HG03558 (cell line): ENCODE measurements at regions not wholly inside any gene's neighbourhood (a gene's known extent, or its start where the extent isn't known, plus 50 kb on each side); places are given as distances from the start of the nearest gene placed in this dataset.
"Not testable (repeated sequence)": the region's sequence is repeated elsewhere in the genome, so short reads cannot be mapped to it uniquely, and the experiment has no call there.

Experiments
- ATAC-seq: cut with Tn5 transposase; IDR thresholded peaks from one replicate; pipeline ENCODE4 v1.9.1; 2021; ENCODE audit warnings: moderate number of reproducible peaks; ENCODE audit not compliant: unreplicated experiment; ENCODE audit errors: extremely low read depth

DNA sequence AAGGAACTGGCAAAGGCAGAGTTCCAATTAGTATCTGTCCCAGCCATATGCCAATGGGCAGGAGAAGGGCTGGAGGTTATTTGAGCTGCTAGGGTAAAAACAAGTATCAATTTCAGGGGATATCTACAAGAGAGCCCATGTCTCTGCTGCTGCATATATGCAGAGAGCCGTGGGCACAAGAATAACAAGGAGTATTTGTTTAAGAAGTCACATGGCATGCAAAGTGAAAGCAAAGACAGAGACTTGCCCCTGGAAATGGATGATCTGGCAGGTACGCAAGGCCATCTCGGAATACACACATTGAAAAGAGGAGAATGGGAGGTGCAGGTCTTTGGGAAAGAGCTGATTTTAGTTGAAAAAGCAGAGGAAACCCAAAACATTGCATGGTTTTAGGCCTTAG, 170.6 kb downstream of the EVA1A start:
- no peak for ATAC-seq

- no peak for ATAC-seq
Observed at GRCh38 chr2:75389271-75389670, 171.5 kb downstream of the EVA1A start.

- no peak for ATAC-seq
Observed at GRCh38 chr2:75381032-75381431, 179.7 kb downstream of the EVA1A start.

DNA sequence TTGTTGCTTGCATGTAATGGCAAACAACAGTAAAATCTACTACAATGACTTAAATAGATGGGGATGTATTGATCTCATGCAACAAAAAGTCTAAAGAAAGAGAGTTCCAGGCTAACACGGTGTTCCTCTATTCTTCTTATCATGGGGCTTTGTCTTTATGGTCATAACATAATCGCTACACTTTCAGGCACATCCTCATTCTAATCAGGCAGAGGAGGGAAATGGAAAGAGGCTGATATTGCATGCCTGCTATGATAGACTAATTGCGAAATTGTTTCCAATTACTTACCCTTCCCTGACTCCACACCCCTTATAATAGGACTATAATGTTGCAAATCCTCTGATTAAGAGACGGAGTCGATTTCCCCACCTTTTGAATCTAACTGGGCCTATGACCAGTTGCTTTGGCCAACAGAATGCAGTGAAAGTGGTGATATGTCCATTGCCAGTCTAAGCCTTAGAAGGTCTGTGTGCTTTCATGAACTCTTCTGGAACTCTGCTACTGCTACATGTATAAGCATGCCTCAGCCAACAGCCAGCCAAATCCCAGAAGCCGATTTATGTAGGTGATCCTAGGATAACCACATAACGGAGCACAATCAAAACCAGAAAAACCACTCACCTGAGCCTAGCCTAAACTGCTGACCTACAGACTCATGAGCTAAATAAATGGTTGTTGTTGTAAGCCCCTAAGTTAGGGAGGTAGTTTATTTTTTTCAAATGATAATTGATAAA, 180.3 kb upstream of the TACR1 start:
- ATAC-seq: no peak

DNA sequence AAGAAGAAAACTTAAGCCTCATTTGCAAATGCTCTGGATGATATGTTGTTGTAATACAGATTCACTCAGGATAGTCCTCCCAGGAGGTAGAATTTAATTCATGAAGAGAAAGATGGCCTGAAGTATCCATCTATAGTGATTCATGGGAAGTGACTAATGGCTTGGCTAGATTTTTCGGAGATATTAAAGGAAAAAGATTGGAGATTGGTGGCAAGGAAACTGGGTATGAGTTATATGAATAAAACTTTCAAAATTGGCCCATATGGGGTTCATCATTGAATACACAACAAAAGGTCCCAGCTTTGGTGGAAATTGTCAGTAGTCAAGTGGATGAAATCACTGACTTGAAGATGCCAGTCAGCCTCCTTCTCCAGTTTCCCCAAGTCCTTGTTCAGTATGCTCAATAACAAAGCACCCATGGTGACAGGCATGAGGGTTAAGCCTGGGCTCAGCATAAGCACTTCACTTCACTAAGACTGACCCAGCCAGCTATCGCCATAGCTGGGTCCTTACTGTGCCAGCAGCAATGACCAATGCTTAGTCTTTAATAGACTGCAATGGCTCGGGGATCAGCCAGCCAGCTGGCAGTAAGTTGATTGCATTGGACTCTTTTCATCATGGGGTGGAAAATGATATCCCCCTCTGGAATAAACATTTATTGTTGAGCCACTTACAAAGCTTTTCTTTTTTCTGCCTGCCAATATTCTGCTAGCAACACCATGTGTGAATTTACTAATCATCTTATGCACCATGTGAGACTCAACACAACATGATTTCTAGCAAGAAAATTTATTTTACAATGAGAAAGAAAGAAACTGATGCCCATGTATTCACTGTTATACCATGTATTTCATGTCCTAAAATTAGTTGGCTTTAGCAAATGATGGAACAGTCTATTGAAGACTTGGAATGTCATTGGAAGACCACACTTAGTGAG, 176.6 kb upstream of the TACR1 start:
- ATAC-seq: no peak

- not testable (repeated sequence) for ATAC-seq
Observed at GRCh38 chr2:75374414-75374957, 175.2 kb upstream of the TACR1 start.

GRCh38 chr2:75367401-75367800, 168.1 kb upstream of the TACR1 start:
- ATAC-seq: no peak

GRCh38 chr2:75361486-75361885, 162.2 kb upstream of the TACR1 start:
- ATAC-seq: no peak

GRCh38 chr2:75360945-75361344, 161.6 kb upstream of the TACR1 start:
- ATAC-seq: no peak

DNA sequence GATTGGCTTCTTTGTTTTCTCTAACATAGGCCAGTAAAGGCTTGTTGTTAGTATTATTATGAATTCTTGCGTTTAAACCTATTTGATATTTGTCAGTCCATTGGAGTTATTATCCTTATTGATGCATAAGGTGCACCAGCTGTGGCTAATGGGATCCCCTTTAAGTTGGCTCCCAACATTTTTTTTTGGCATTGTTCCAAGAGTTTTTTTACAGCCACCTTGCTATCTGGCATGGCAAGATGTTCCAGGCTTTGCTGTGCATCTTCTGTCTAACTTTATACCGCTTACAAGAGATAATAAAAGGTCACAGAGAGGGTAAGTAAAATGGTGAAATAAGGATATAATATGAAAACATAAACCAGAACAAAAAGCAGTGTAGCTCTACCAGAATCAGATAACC, 157.5 kb upstream of the TACR1 start:
- no peak for ATAC-seq

GRCh38 chr2:75353131-75353530, 153.8 kb upstream of the TACR1 start:
- no peak for ATAC-seq

DNA sequence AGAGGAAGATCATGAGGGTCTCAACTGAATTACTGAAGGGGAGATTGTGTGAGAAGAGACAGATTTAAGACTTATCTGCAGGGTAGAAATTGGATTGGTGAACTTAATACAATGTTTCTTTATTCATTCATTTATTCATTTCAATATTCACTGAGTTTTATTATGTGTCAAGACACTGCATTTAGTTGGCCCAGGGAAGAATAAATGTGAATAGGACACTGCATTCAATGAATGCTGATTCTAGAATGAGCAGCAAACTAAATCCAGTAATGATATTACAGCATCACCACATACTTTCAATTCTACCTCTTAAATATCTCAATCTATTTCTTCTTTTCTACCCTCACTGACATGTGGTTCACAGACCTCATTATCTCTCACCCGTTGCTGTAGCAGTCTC, 149.0 kb upstream of the TACR1 start:
- ATAC-seq: no peak

DNA sequence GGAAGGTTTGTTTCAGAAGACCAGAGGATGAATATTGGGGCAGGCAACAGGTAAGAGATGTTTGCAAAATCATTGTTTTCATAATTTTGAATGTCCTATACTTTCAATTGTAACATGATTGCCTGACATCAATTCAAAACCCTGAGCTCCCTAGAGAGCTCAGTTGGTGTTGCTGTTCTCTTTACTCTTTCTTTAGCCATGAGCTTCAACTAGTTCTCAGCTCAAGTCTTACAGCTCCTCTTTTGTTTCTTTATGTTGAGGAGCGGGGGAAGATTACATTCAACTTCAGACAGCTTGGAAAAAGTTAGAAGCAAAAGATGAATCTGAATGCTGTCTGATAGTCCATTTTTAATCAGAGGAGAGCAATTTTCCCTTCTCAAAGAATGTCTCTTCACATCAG, 144.8 kb upstream of the TACR1 start:
- ATAC-seq: no peak

DNA sequence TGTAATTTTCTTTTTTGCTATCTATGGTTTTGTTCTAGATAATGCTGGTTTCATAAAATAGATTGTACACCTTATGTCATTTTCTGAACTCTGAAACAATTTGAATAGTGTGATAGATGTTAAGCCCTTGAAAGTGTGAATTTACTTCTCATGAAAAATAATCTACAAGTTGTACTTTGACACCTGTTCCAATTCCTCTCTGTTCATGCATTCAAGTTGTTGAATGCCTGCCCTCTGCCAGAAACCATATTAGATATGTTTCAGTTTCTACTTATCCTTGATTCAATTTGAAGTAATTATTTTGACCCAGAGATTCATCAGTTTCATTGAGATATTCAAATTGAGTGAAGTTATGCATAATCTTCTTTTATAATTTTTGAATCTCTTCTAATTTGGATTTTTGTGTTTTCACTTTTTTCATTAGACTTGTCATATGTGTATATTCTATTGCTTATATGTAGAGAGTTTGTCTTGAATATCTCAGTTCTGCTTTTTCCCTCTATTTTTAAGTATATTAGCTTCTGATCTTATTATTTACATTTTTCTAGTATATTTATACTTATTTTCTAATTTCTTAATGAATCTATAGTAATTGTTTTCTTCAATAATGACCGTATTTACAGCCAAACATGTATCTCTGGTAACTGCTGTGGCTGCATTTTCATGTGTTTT, 143.3 kb upstream of the TACR1 start:
- ATAC-seq: no peak

GRCh38 chr2:75340560-75340959, 141.2 kb upstream of the TACR1 start:
- no peak for ATAC-seq

GRCh38 chr2:75338461-75338860, 139.1 kb upstream of the TACR1 start:
- ATAC-seq: no peak

DNA sequence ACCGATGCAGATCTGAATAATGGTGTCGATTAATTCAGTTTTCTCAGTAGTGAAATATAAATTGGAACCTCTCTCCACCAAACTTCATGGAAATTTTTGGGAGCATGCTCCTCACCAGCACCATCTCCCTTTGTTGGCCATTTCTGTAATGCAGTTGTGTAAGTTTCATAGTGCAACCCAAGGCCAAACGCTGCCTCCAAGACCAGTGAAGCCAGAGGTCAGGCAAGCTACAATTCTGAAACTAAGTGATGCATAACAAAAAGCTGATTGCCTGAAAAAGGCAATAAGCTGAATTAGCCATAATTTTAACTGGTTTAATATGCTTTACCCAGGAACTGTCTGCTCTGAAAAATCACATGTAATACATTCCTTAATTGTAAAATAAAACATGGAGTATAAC, 138.3 kb upstream of the TACR1 start:
- no peak for ATAC-seq

- ATAC-seq: no peak
Observed at GRCh38 chr2:75337016-75337415, 137.7 kb upstream of the TACR1 start.

DNA sequence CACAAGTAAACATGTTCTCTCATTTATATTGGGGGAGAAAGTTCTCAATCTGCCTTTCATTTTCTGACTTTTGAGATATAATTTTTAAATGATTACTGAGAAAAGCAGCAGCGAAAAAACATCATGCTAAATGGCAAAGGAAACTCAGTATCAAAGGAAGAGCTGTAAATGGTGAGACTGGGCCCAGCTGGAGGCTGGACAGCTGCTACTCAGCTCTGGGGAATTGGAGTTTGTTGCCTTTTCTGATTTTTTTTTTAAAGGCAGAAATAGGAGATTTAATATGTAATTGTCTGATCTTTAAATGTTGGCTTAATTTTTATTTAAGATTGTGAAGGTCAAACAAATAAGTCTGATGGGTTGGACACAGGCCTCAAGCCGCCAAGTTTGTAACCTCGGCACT, 137.1 kb upstream of the TACR1 start:
- no peak for ATAC-seq

DNA sequence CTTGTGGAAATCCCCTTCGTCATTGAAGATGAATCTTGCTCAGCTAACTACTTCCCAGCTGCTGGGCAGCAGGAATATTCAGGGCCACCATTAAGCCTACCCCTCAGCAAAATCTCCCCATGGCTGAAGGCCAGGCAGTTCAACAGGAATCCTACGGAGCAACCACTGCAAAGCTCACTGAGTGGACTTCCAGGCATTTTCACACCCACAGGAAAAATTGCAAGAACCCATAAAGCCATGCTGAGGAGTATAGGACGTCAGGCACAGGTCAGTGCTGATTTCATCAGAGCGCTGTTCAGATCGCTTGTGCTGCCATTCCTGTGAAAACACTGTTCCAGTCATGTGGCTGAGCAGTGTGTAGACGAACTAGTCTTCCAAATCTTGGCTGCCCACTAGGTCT, 134.8 kb upstream of the TACR1 start:
- ATAC-seq: no peak

DNA sequence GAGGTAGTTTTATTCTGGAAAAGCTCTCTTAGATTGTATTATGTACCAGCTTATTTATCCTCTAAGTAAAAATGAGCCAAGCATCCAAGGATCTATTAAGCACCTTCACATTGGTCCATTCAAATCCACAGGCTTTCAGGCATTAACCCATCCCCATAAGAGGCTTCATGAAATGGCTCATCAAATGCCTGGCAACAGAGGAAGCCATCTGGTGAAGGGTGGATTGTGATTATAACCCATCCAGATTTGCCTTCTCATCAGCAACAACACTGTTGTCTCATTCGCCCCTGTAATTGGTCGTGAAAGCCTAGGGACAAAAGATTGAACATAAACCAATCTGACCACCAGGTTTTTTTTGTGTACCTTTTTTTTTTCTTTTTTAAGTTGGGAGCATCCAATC, 134.3 kb upstream of the TACR1 start:
- ATAC-seq: no peak
